ENCODE measurements at regions not wholly inside any gene's neighbourhood (a gene's known extent, or its start where the extent isn't known, plus 50 kb on each side); places are given as distances from the start of the nearest gene placed in this dataset.

DNA sequence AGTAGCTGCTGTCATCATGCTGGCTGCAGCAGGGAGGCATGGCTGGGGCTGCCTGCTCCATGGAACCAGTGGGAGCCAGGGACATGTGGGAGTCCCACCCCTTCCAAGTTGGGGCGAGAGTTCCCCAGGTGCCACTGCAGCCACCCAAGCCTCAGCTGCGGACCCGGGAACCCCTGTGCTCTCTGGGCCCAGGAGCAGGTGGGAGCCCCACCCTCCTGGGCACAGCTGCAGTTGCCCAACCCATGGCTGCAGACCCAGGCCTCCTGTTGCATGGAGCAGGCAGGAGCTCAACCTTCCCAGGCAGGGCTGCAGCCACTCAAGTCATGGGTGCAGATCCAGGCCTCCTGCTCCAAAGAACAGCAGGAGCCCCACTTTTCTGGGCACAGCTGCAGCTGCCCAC is 274.2 kb upstream of the KCNJ16 start:
- H3K9me3 ChIP-seq (ENCODE audit: insufficient read depth, low read length) = peaks cover 13% of the 10 kb centered on the region; the same call in 1 of the 2 replicates
- H3F3A ChIP-seq (ENCODE audit: insufficient read depth) = no peaks in the 10 kb centered on the region
- H3K79me2 ChIP-seq (ENCODE audit: insufficient read depth, low read length) = no peaks in the 10 kb centered on the region
- H2AFZ ChIP-seq (ENCODE audit: low read depth, low read length, severe bottlenecking) = no peak overlapping the region
- no peak overlapping the region for H3K4me3 ChIP-seq (ENCODE audit: insufficient read depth, low read length, poor library complexity, severe bottlenecking)
- no peaks in the 10 kb centered on the region for H4K20me1 ChIP-seq (ENCODE audit: low read depth, low read length)
- H3K9me2 ChIP-seq (replicated peaks; ENCODE audit: insufficient read depth, low read length) = no peaks in the 10 kb centered on the region
- H3K27ac ChIP-seq (ENCODE audit: low read depth, low read length) = no peak overlapping the region
- H3K4me2 ChIP-seq (ENCODE audit: low read depth, low read length, poor library complexity, severe bottlenecking) = no peak overlapping the region
- H3K9ac ChIP-seq (ENCODE audit: low read length) = no peak overlapping the region
- TF ChIP-seq EZH2phosphoT487 (conservative IDR thresholded peaks at IDR 0.05; ENCODE audit: low read length) = no peak
- no peaks in the 10 kb centered on the region for H3K36me3 ChIP-seq (ENCODE audit: low read length)
- no peaks in the 10 kb centered on the region for H3K27me3 ChIP-seq (ENCODE audit: low read length)

DNA sequence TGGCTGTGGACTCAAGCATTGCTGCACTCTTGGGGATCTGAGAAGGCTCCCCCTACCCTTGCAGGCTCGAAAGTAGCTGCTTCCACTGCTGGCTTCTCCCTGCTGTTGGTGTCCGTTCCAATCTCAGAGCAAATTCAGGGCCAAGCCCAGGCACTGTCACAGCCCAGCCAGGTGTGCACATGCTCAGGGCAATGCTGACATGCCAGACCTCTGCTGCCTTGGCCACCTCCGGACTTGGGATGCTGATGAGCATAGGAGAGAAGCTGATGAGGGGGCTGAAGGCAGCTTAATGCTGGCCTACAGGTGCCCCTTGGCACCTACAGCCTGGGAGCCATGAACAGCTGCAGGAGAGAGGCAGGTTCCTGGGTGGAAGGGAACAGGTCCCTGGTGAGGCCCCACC is 273.7 kb upstream of the KCNJ16 start:
- H3K4me2 ChIP-seq (ENCODE audit: low read depth, low read length, poor library complexity, severe bottlenecking) = no peak overlapping the region
- no peaks in the 10 kb centered on the region for H4K20me1 ChIP-seq (ENCODE audit: low read depth, low read length)
- no peak overlapping the region for H2AFZ ChIP-seq (ENCODE audit: low read depth, low read length, severe bottlenecking)
- no peaks in the 10 kb centered on the region for H3F3A ChIP-seq (ENCODE audit: insufficient read depth)
- no peaks in the 10 kb centered on the region for H3K36me3 ChIP-seq (ENCODE audit: low read length)
- no peak overlapping the region for H3K27ac ChIP-seq (ENCODE audit: low read depth, low read length)
- H3K4me3 ChIP-seq (ENCODE audit: insufficient read depth, low read length, poor library complexity, severe bottlenecking) = no peak overlapping the region
- H3K9ac ChIP-seq (ENCODE audit: low read length) = no peak overlapping the region
- no peaks in the 10 kb centered on the region for H3K79me2 ChIP-seq (ENCODE audit: insufficient read depth, low read length)
- TF ChIP-seq EZH2phosphoT487 (conservative IDR thresholded peaks at IDR 0.05; ENCODE audit: low read length) = no peak
- no peak for TF ChIP-seq CTCF (IDR thresholded peaks at IDR 0.05; ENCODE audit: insufficient read depth, low read length, poor library complexity, severe bottlenecking)
- H3K9me3 ChIP-seq (ENCODE audit: insufficient read depth, low read length) = peaks cover 13% of the 10 kb centered on the region; the same call in 1 of the 2 replicates
- no peaks in the 10 kb centered on the region for H3K27me3 ChIP-seq (ENCODE audit: low read length)
- no peaks in the 10 kb centered on the region for H3K9me2 ChIP-seq (replicated peaks; ENCODE audit: insufficient read depth, low read length)

GRCh38 chr17:69802045-69802740 is 272.8 kb upstream of the KCNJ16 start:
- H3K27me3 ChIP-seq (ENCODE audit: low read length) = no peaks in the 10 kb centered on the region
- H4K20me1 ChIP-seq (ENCODE audit: low read depth, low read length) = no peaks in the 10 kb centered on the region
- H3K9me2 ChIP-seq (replicated peaks; ENCODE audit: insufficient read depth, low read length) = no peaks in the 10 kb centered on the region
- H3K9ac ChIP-seq (ENCODE audit: low read length) = no peak overlapping the region
- TF ChIP-seq EZH2phosphoT487 (conservative IDR thresholded peaks at IDR 0.05; ENCODE audit: low read length) (no peak), CTCF (IDR thresholded peaks at IDR 0.05; ENCODE audit: insufficient read depth, low read length, poor library complexity, severe bottlenecking) (no peak)
- peaks cover 13% of the 10 kb centered on the region; the same call in 1 of the 2 replicates for H3K9me3 ChIP-seq (ENCODE audit: insufficient read depth, low read length)
- H2AFZ ChIP-seq (ENCODE audit: low read depth, low read length, severe bottlenecking) = no peak overlapping the region
- no peaks in the 10 kb centered on the region for H3F3A ChIP-seq (ENCODE audit: insufficient read depth)
- no peak overlapping the region for H3K4me3 ChIP-seq (ENCODE audit: insufficient read depth, low read length, poor library complexity, severe bottlenecking)
- no peaks in the 10 kb centered on the region for H3K79me2 ChIP-seq (ENCODE audit: insufficient read depth, low read length)
- no peaks in the 10 kb centered on the region for H3K36me3 ChIP-seq (ENCODE audit: low read length)
- H3K27ac ChIP-seq (ENCODE audit: low read depth, low read length) = no peak overlapping the region
- H3K4me2 ChIP-seq (ENCODE audit: low read depth, low read length, poor library complexity, severe bottlenecking) = no peak overlapping the region

GRCh38 chr17:69809331-69809730 is 265.7 kb upstream of the KCNJ16 start:
- H3K9me2 ChIP-seq (replicated peaks; ENCODE audit: insufficient read depth, low read length) = no peaks in the 10 kb centered on the region
- no peak overlapping the region for H3K9ac ChIP-seq (ENCODE audit: low read length)
- H3K4me3 ChIP-seq (ENCODE audit: insufficient read depth, low read length, poor library complexity, severe bottlenecking) = no peak overlapping the region
- no peaks in the 10 kb centered on the region for H3K27me3 ChIP-seq (ENCODE audit: low read length)
- no peak overlapping the region for H3K4me2 ChIP-seq (ENCODE audit: low read depth, low read length, poor library complexity, severe bottlenecking)
- no peaks in the 10 kb centered on the region for H3K9me3 ChIP-seq (ENCODE audit: insufficient read depth, low read length)
- H3K36me3 ChIP-seq (ENCODE audit: low read length) = no peaks in the 10 kb centered on the region
- H3F3A ChIP-seq (ENCODE audit: insufficient read depth) = no peaks in the 10 kb centered on the region
- no peaks in the 10 kb centered on the region for H4K20me1 ChIP-seq (ENCODE audit: low read depth, low read length)
- no peak overlapping the region for H2AFZ ChIP-seq (ENCODE audit: low read depth, low read length, severe bottlenecking)
- no peaks in the 10 kb centered on the region for H3K79me2 ChIP-seq (ENCODE audit: insufficient read depth, low read length)
- TF ChIP-seq CTCF (IDR thresholded peaks at IDR 0.05; ENCODE audit: insufficient read depth, low read length, poor library complexity, severe bottlenecking) (no peak), EZH2phosphoT487 (conservative IDR thresholded peaks at IDR 0.05; ENCODE audit: low read length) (no peak)
- no peak overlapping the region for H3K27ac ChIP-seq (ENCODE audit: low read depth, low read length)

All from SU-DHL-6 (cell line).